Fibroblast of lung (primary cell): ENCODE measurements at regions not wholly inside any gene's neighbourhood (a gene's known extent, or its start where the extent isn't known, plus 50 kb on each side); places are given as distances from the start of the nearest gene placed in this dataset.

Experiments used
- DNase-seq, 2 donors: peaks; one replicate each; pipeline versions ENCODE4 v3.0.0 to v3.0.0-alpha.2; 2010; ENCODE audit warnings: low read depth in 2 of 2
- H2AFZ ChIP-seq: 2 replicates; pipeline ENCODE4 v1.5.1; 2012; ENCODE audit warnings: low read length, control low read depth, inconsistent platforms
- H3K27ac ChIP-seq: 2 replicates; pipeline ENCODE4 v1.5.1; 2011; ENCODE audit warnings: low read length, control low read depth; ENCODE audit not compliant: insufficient read depth
- H3K27me3 ChIP-seq: 2 replicates; pipeline ENCODE4 v1.5.1; 2011; ENCODE audit warnings: mild to moderate bottlenecking, low read length; ENCODE audit not compliant: control insufficient read depth, insufficient read depth
- H3K36me3 ChIP-seq: 2 replicates; pipeline ENCODE4 v1.5.1; 2011; ENCODE audit warnings: low read length; ENCODE audit not compliant: control insufficient read depth, insufficient read depth
- H3K4me1 ChIP-seq: 2 replicates; pipeline ENCODE4 v1.5.1; 2011; ENCODE audit warnings: low read length; ENCODE audit not compliant: control insufficient read depth, insufficient read depth; ENCODE audit errors: extremely low read depth
- H3K4me2 ChIP-seq: 2 replicates; pipeline ENCODE4 v1.5.1; 2011; ENCODE audit warnings: low read length, control low read depth; ENCODE audit not compliant: insufficient read depth; ENCODE audit errors: extremely low read depth
- H3K4me3 ChIP-seq, 4 experiments: fragments of 200-600 bp in 1 of 4; sonication (generic) in 1 of 4; replicated peaks in 1 of 4; 2 replicates each; pipeline ENCODE4 v1.5.1; 2011 to 2016; ENCODE audit warnings: low read length in 4 of 4, low read depth in 3 of 4, mild to moderate bottlenecking in 3 of 4, control low read depth in 2 of 4, inconsistent platforms in 1 of 4, mixed read lengths in 1 of 4; ENCODE audit not compliant: insufficient read depth in 1 of 4; ENCODE audit errors: control extremely low read depth in 1 of 4
- H3K79me2 ChIP-seq: 2 replicates; pipeline ENCODE4 v1.5.1; 2012; ENCODE audit warnings: mild to moderate bottlenecking, low read length, inconsistent platforms; ENCODE audit not compliant: control insufficient read depth, insufficient read depth
- H3K9ac ChIP-seq: 2 replicates; pipeline ENCODE4 v1.5.1; 2011; ENCODE audit warnings: mild to moderate bottlenecking, low read length, control low read depth; ENCODE audit not compliant: insufficient read depth
- H3K9me3 ChIP-seq: 2 replicates; pipeline ENCODE4 v1.5.1; 2012; ENCODE audit warnings: low read depth, low read length; ENCODE audit not compliant: control insufficient read depth, insufficient read depth
- H4K20me1 ChIP-seq: 2 replicates; pipeline ENCODE4 v1.5.1; 2011; ENCODE audit warnings: low read length; ENCODE audit not compliant: control insufficient read depth, insufficient read depth; ENCODE audit errors: extremely low read depth
- CTCF ChIP-seq, 2 donors: IDR thresholded peaks in 1 of 2; conservative IDR thresholded peaks in 1 of 2; 1 replicate in 1 of 2; 2 replicates in 1 of 2; pipeline ENCODE4 v1.5.1; 2011 to 2012; ENCODE audit warnings: low read length in 2 of 2, control low read depth in 1 of 2, inconsistent platforms in 1 of 2, low read depth in 1 of 2, mild to moderate bottlenecking in 1 of 2
- EZH2 ChIP-seq: IDR thresholded peaks from 2 replicates; pipeline ENCODE4 v1.5.1; 2012; ENCODE audit warnings: low read length, control low read depth, mild to moderate bottlenecking; ENCODE audit errors: missing control alignments

- TF ChIP-seq EZH2 (no peak), CTCF (conservative IDR thresholded peaks at IDR 0.05 in 1 of 2, IDR thresholded peaks at IDR 0.05 in 1 of 2; ENCODE audit: low read depth in 1 of 2, low read length in 2 of 2) (no peak)
- H3K79me2 ChIP-seq: no peaks in the 10 kb centered on the region
- no peak overlapping the region for H3K9ac ChIP-seq
- no peaks in the 10 kb centered on the region for H3K36me3 ChIP-seq
- no peak overlapping the region for H3K4me3 ChIP-seq
- DNase-seq: peak; percentile 60 to 74
- H3K4me2 ChIP-seq: no peak overlapping the region
- no peaks in the 10 kb centered on the region for H4K20me1 ChIP-seq
- no peak overlapping the region for H2AFZ ChIP-seq
- H3K27me3 ChIP-seq: no peaks in the 10 kb centered on the region
- H3K9me3 ChIP-seq: no peaks in the 10 kb centered on the region
- no peaks in the 10 kb centered on the region for H3K4me1 ChIP-seq
- H3K27ac ChIP-seq: no peak overlapping the region
Observed at GRCh38 chr6:84512391-84512790, 252.0 kb downstream of the TBX18 start.

- Histone ChIP-seq H4K20me1 (no peaks in the 10 kb centered on the region), H3K79me2 (no peaks in the 10 kb centered on the region), H2AFZ (no peak overlapping the region), H3K4me2 (no peak overlapping the region), H3K4me3 (no peak overlapping the region), H3K4me1 (no peaks in the 10 kb centered on the region), H3K9ac (no peak overlapping the region), H3K27me3 (no peaks in the 10 kb centered on the region), H3K27ac (no peak overlapping the region), H3K9me3 (no peaks in the 10 kb centered on the region), H3K36me3 (no peaks in the 10 kb centered on the region)
- TF ChIP-seq EZH2 (no peak), CTCF (conservative IDR thresholded peaks at IDR 0.05 in 1 of 2, IDR thresholded peaks at IDR 0.05 in 1 of 2; ENCODE audit: low read depth in 1 of 2, low read length in 2 of 2) (no peak)
- no peak for DNase-seq
Observed at GRCh38 chr6:84511929-84512328, 252.5 kb downstream of the TBX18 start.

- peak in 1 of 2 donors; percentile 58 for DNase-seq
- H3K36me3 ChIP-seq: no peaks in the 10 kb centered on the region
- H3K4me2 ChIP-seq: no peak overlapping the region
- no peaks in the 10 kb centered on the region for H3K4me1 ChIP-seq
- H3K27me3 ChIP-seq: no peaks in the 10 kb centered on the region
- TF ChIP-seq EZH2 (no peak), CTCF (conservative IDR thresholded peaks at IDR 0.05 in 1 of 2, IDR thresholded peaks at IDR 0.05 in 1 of 2; ENCODE audit: low read depth in 1 of 2, low read length in 2 of 2) (no peak)
- H3K9me3 ChIP-seq: no peaks in the 10 kb centered on the region
- H2AFZ ChIP-seq: no peak overlapping the region
- H3K79me2 ChIP-seq: no peaks in the 10 kb centered on the region
- H4K20me1 ChIP-seq: no peaks in the 10 kb centered on the region
- H3K9ac ChIP-seq: no peak overlapping the region
- no peak overlapping the region for H3K27ac ChIP-seq
- H3K4me3 ChIP-seq: no peak overlapping the region
Observed at GRCh38 chr6:84508981-84509380, 255.4 kb downstream of the TBX18 start.
